Uterus (tissue), 3 donors: ENCODE measurements at regions not wholly inside any gene's neighbourhood (a gene's known extent, or its start where the extent isn't known, plus 50 kb on each side); places are given as distances from the start of the nearest gene placed in this dataset.

ENCODE experiments used
- DNase-seq, 2 donors: peaks; one replicate each; pipeline ENCODE4 v3.0.0-alpha.2; 2019 to 2020
- H3K27ac ChIP-seq, 2 donors: fragments of 200-600 bp; sonication (generic); 1 replicate in 1 of 2; 2 replicates in 1 of 2; pipeline ENCODE4 v1.5.1; 2016 to 2018
- H3K27me3 ChIP-seq, 2 donors: fragments of 200-600 bp; sonication (generic); one replicate each; pipeline ENCODE4 v1.5.1; 2018 to 2019; ENCODE audit warnings: control low read depth in 1 of 2
- H3K36me3 ChIP-seq, 2 donors: fragments of 200-600 bp; sonication (generic); one replicate each; pipeline ENCODE4 v1.5.1; 2019; ENCODE audit warnings: control low read depth in 1 of 2
- H3K4me1 ChIP-seq, 2 donors: fragments of 200-600 bp; sonication (generic); one replicate each; pipeline ENCODE4 v1.5.1; 2018 to 2019; ENCODE audit warnings: control low read depth in 1 of 2
- H3K4me3 ChIP-seq, 2 donors: fragments of 200-600 bp; sonication (generic); 1 replicate in 1 of 2; 2 replicates in 1 of 2; pipeline ENCODE4 v1.5.1; 2018 to 2019; ENCODE audit warnings: mild to moderate bottlenecking in 1 of 2
- H3K9me3 ChIP-seq, 2 donors: fragments of 200-600 bp; sonication (generic); one replicate each; pipeline ENCODE4 v1.5.1; 2019; ENCODE audit warnings: control low read depth in 1 of 2
- CTCF ChIP-seq, 4 experiments: fragments of 200-600 bp in 2 of 4; fragments of 450-650 bp in 2 of 4; sonication (generic) in 2 of 4; IDR thresholded peaks; one replicate each; pipeline ENCODE4 v1.5.1; 2016 to 2019; ENCODE audit warnings: antibody characterized with exemption in 4 of 4, mild to moderate bottlenecking in 2 of 4, moderate library complexity in 1 of 4
- POLR2A ChIP-seq, 2 donors: fragments of 450-650 bp; IDR thresholded peaks; one replicate each; pipeline ENCODE4 v1.6.1; 2016; ENCODE audit warnings: antibody characterized with exemption in 2 of 2, mild to moderate bottlenecking in 1 of 2, moderate library complexity in 1 of 2
- intact Hi-C: fragments of 100-400 bp; cut with DNase I; formaldehyde crosslinking; loops from one replicate; pipeline ENCODE4 v1.15.1; 2023; ENCODE audit warnings: low total_unique reads
- donor health status: DM: yes; HTN: yes; CAD: no.

GRCh38 chrX:94635003-94635402, 961.0 kb downstream of the FAM133A start:
- H3K36me3 ChIP-seq: no peaks in the 10 kb centered on the region
- TF ChIP-seq POLR2A (IDR thresholded peaks at IDR 0.05) (no peak), CTCF (IDR thresholded peaks at IDR 0.05) (no peak)
- DNase-seq: no peak

GRCh38 chrX:94645726-94646125, 971.7 kb downstream of the FAM133A start:
- Histone ChIP-seq H3K4me3 (no peak overlapping the region), H3K27me3 (peaks cover 0 to 11% of the 10 kb centered on the region in 2 donors), H3K27ac (no peak overlapping the region), H3K36me3 (no peaks in the 10 kb centered on the region), H3K9me3 (no peaks in the 10 kb centered on the region), H3K4me1 (no peaks in the 10 kb centered on the region)
- no peak for DNase-seq
- intact Hi-C loops: no loop called here
- TF ChIP-seq CTCF (IDR thresholded peaks at IDR 0.05): no peak
- no peak for TF ChIP-seq POLR2A (IDR thresholded peaks at IDR 0.05)

More at GRCh38 chrX:94635003-94635402, 961.0 kb downstream of the FAM133A start:
- H3K27me3 ChIP-seq: peaks cover 0 to 3% of the 10 kb centered on the region in 2 donors
- intact Hi-C loops: no loop called here
- no peak overlapping the region for H3K4me3 ChIP-seq
- no peak overlapping the region for H3K27ac ChIP-seq
- H3K4me1 ChIP-seq: no peaks in the 10 kb centered on the region
- no peaks in the 10 kb centered on the region for H3K9me3 ChIP-seq

GRCh38 chrX:94655180-94655579, 981.2 kb downstream of the FAM133A start:
- intact Hi-C loops: no loop called here
- no peaks in the 10 kb centered on the region for H3K9me3 ChIP-seq

GRCh38 chrX:94662689-94663088, 988.7 kb downstream of the FAM133A start:
- DNase-seq: no peak
- H3K4me3 ChIP-seq: no peak overlapping the region
- TF ChIP-seq CTCF (IDR thresholded peaks at IDR 0.05) (no peak), POLR2A (IDR thresholded peaks at IDR 0.05) (no peak)
- no peaks in the 10 kb centered on the region for H3K36me3 ChIP-seq
- intact Hi-C loops: no loop called here
- no peaks in the 10 kb centered on the region for H3K9me3 ChIP-seq
- no peak overlapping the region for H3K27ac ChIP-seq
- no peaks in the 10 kb centered on the region for H3K4me1 ChIP-seq
- H3K27me3 ChIP-seq: no peaks in the 10 kb centered on the region

More at GRCh38 chrX:94655180-94655579, 981.2 kb downstream of the FAM133A start:
- H3K27ac ChIP-seq: no peak overlapping the region
- DNase-seq: no peak
- H3K36me3 ChIP-seq: no peaks in the 10 kb centered on the region
- no peaks in the 10 kb centered on the region for H3K4me1 ChIP-seq
- no peak overlapping the region for H3K4me3 ChIP-seq
- peaks cover 0 to 3% of the 10 kb centered on the region in 2 donors for H3K27me3 ChIP-seq
- TF ChIP-seq CTCF (IDR thresholded peaks at IDR 0.05) (no peak), POLR2A (IDR thresholded peaks at IDR 0.05) (no peak)

- H3K27me3 ChIP-seq: peaks cover 0 to 4% of the 10 kb centered on the region in 2 donors
- TF ChIP-seq CTCF (IDR thresholded peaks at IDR 0.05) (no peak), POLR2A (IDR thresholded peaks at IDR 0.05) (no peak)
- intact Hi-C loops: no loop called here
- no peaks in the 10 kb centered on the region for H3K36me3 ChIP-seq
- DNase-seq: no peak
- H3K4me3 ChIP-seq: no peak overlapping the region
- H3K4me1 ChIP-seq: no peaks in the 10 kb centered on the region
- H3K27ac ChIP-seq: no peak overlapping the region
- H3K9me3 ChIP-seq: no peaks in the 10 kb centered on the region
Observed at GRCh38 chrX:94676285-94676684, 1002.3 kb downstream of the FAM133A start.
